ENCODE measurements at regions not wholly inside any gene's neighbourhood (a gene's known extent, or its start where the extent isn't known, plus 50 kb on each side); places are given as distances from the start of the nearest gene placed in this dataset.
A peak's percentile ranks its signal among the peaks of the same experiment; 100 is the strongest.
"Not testable (repeated sequence)": the region's sequence is repeated elsewhere in the genome, so short reads cannot be mapped to it uniquely, and the experiment has no call there.

DNA sequence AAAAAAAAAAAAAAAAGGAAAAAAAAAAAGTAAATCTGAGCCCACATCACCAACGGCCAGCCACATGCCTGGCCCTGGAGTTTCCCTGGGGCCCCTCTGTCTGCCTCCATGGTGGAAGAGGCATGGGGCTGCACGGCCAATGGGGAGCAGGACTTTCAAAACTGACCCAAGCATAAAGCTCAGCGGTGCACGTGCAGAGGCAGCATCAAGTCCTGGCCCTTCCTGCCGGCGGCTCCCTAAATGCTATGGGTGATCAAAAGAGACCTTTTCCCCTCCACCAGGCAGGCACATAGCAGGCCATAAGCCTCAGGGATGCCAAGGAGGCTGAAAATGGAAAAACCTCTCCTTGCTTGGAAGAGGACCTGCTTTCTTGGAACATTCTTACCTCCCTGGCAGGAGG, 94.3 kb downstream of the OAT start:
- no peak for DNase-seq

DNA sequence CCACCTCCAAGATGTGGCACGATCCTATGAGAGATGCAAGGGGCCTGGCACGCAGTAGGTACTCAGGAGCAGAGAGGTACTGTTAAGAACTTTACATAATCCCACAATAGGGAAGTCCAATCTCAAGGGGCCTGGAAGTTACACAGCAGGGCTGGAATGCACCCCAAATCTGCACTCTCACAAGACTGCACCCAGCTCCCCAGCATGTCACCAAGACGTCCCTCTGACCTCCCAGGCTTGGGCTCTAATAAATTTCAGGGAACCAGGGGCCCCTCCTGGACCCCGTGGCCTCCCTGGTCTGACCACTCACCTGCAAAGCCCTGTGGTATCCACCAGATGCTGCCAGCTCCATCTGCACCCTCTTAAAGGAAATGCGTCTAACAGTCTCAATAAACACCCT, 94.9 kb downstream of the OAT start:
- no peak for DNase-seq

- DNase-seq, result no peak
Observed at GRCh38 chr10:124323111-124323725, 95.5 kb downstream of the OAT start.

DNA sequence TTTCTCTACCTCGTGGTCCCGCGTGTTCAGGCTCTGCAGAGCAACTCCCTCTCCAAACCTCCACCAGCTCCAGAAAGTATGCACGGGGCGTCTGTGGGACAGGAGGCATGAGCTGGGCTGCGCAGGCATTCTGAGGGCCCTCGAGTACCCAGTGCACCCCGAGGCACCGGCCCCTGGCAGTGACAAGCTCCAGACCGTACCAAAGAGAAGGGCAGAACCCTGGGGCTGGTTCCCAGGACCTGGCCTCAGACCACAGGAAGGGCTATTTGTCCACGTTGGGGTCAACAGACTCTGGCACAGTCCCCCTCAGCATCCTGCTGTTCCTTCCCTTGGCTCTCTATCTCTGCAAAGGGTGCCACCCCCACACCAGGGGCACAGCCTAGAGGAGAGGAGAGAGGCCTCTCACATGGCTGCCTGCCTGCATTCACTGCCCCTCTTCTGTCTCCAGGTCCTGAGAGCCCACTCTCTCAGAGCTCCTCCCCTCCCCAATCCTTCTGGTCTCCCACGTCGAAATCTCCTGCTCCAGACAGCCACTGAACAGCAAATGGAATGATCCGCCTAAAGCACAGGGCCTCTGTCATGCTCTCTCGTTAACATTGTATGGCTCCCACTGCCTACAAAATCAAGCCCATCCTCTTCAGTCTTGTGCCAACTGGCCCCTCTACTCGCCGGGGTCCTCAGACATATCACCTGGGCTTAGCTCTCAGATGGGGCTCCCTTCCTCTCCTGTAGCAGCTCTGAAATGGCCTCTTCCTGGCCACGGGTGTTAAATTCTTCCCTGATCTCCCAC, 96.3 kb downstream of the OAT start:
- DNase-seq, result no peak

- DNase-seq, result no peak
Observed at GRCh38 chr10:124321433-124322089, 97.2 kb downstream of the OAT start.

- DNase-seq, result no peak
Observed at GRCh38 chr10:124320778-124321432, 97.8 kb downstream of the OAT start.

DNA sequence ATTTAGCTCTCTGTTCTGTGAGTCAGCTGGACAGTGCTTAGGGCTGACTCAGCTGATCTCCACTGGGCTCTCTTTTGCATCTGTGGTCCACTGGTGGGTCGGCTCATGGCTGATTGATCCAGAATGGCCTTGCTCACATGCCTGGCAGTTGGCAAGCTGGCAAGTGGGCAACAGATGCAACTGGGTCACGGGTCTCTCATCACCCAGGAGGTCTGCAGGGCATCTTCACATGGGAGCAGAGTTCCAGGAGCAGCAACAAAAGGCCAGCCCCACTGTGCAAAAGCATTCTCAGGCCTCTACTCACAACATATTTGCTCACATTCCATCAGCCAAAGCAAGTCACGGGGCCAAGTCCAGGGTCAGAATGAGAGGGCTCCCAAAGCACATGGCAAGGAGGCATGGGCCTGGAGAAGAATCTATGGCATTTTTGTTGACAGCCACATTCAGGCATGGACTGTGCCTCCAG, 98.8 kb downstream of the OAT start:
- no peak for DNase-seq

DNA sequence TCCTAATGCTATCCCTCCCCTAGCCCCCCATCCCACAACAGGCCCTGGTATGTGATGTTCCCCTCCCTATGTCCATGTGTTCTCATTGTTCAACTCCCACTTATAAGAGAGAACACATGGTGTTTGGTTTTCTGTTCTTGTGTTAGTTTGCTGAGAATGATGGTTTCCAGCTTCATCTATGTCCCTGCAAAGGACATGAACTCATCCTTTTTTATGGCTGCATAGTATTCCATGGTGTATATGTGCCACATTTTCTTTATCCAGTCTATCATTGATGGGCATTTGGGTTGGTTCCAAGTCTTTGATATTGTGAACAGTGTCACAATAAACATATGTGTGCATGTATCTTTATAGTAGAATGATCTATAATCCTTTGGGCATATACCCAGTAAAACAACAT, 99.2 kb downstream of the OAT start:
- DNase-seq, result not testable (repeated sequence)

GRCh38 chr10:124318811-124319210, 99.9 kb downstream of the OAT start:
- no peak for DNase-seq

- DNase-seq, result no peak
Observed at GRCh38 chr10:124318076-124318475, 100.6 kb downstream of the OAT start.

GRCh38 chr10:124316326-124316725, 102.4 kb downstream of the OAT start:
- no peak for DNase-seq

DNA sequence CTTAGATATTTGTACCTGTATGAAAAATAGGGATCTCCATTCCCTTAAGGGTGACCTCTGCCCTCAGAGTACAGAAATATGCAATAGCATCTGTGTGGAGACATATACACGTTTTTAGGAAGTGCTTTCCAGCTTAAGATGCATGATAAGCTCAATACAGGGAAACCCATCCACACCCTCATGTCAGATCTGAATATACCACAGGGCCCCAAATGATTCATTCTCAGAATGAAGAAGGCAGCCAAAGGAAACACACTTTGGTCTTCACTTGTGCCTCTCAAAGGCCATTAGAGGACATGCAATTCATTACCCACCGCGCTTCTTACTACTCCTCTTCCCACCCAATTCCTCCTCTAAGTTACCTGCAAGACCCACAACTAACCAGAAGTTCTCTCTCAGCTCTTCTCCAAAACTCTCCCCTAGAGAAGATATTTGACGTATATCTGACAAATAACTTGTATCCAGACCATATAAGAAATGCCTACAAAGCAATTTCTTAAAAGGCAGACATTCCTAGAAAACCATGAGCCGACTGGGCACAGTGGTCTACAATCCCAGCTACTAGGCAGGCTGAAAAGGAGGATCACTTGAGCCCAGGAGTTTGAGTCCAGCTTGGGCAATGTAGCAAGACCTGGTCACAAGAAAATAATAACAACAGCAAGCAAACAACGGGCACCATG, 103.0 kb downstream of the OAT start:
- peak; percentile 76 for DNase-seq

DNA sequence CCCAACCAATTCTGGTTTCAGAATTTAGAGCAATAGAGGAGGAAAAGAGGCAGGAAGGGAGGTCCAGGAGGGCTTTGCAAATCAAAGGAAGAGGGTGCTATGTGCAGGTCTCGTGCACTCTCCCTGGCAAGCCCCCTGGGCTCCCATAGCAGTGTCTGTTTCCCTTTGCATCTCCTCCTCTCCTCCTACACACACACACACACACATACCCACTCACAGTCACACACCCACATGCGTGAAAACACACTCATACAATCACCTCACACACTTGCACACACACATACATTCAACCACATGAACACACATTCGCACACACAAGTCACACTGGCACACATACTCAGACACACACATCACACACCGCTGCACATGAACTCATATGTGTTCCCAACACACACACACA, 105.3 kb downstream of the OAT start:
- DNase-seq, result no peak

DNA sequence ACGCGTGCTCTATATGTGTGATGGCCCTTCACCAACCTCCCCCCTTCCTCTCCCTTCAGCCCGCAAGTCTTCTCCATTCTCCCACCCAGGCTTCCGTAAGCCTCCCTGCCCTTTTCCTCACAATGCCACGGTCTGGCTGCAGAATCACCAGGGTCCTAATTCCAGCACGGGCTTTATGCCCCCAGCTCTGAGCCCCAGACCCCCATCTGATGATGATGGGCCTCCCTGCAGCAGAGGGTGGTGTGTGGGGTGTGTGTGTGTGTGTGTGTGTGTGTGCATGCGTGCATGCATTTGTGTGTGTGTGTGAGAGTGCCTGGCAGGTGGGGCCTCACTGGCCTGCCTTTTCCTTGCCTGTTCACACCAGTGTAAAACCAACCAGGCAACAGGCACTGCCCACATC, 109.9 kb downstream of the OAT start:
- DNase-seq, result no peak

- DNase-seq, result no peak
Observed at GRCh38 chr10:124308056-124308645, 110.6 kb downstream of the OAT start.

- DNase-seq, result no peak
Observed at GRCh38 chr10:124307591-124307990, 111.1 kb downstream of the OAT start.

- peak; percentile 13 for DNase-seq
Observed at GRCh38 chr10:124306922-124307371, 111.8 kb downstream of the OAT start.

GRCh38 chr10:124306520-124306919, 112.2 kb downstream of the OAT start:
- DNase-seq, result no peak

DNA sequence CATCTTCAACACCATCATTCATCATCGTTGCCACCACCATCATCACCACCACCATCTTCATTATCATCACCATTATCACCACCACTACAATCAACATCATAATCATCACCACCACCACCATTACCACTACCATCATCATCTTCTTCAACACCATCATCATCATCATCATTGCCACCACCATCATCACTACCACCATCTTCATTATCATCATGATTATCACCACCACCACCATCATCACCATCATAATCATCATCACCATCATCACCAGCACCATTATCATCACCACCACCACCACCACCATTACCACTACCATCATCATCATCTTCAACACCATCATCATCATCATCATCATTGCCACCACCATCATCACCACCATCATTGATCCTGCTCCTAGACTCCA, 112.7 kb downstream of the OAT start:
- no peak for DNase-seq

DNA sequence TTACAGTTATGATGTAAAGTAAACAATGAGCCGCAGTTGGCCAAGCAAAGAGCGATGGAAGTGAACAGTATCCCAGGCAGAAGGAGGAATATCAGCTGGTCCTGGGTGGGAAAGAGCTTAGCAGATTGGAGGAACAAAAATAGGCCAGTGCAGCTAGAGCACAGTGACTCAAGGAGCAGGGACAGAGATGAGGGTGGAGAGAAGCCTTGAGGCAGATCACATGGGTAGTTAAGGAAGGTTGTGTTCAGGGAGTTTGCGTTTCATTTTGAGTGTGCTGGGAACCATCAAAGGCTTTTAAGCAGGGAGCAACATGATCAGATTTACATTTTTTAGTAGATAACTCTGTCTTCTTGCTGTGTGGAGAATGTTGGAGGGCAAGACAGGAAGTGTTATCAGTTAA, 113.6 kb downstream of the OAT start:
- no peak for DNase-seq

DNA sequence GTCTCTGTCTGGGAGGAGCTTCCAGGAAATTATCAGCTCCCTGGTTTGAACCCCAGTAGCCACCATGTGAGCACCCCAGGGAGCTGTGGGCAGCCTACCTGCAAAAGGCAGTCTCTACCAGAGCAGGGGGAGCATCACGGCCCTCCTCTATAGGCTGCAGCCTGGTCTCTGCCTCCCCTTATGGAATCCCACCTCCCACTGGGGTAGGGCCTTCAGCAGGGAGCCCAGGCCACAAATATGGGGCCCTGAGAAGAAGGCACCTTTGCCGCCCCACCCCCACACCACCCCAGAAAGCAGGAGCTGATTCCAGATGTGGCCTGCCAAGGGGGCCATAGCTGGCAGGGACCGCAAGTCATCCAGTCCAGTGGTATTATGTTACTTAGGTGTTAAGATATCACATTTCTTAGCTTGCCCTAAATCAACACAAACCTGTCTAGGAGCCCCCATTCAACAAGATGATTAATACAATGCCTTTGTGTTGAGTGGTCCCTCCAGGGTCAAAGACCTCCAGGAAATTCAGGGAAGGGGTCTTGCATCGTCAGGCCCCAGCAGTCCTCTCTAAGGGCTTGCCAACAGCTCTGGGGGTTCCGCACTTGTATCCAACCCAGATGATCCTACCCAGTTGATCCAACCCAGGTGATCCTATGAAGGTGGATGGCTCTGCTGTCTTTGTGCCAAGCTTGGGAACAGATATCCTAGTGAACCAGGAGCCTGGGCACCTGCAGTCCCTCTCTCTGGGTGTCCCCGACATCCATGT, 114.9 kb downstream of the OAT start:
- DNase-seq, result no peak
